Muscle layer of duodenum (tissue), 2 donors: ENCODE measurements at regions not wholly inside any gene's neighbourhood (a gene's known extent, or its start where the extent isn't known, plus 50 kb on each side); places are given as distances from the start of the nearest gene placed in this dataset.

Source experiments
- H3K27ac ChIP-seq: one replicate; pipeline ENCODE4 v1.7.0; 2013; ENCODE audit warnings: mild to moderate bottlenecking, low read length
- H3K27me3 ChIP-seq: one replicate; pipeline ENCODE4 v1.7.0; 2013; ENCODE audit warnings: low read depth, mild to moderate bottlenecking, control low read depth, low read length
- H3K36me3 ChIP-seq, 2 donors: one replicate each; pipeline ENCODE4 v1.7.0; 2013; ENCODE audit warnings: low read length in 2 of 2, control low read depth in 1 of 2, mild to moderate bottlenecking in 1 of 2; ENCODE audit not compliant: insufficient read depth in 2 of 2, control insufficient read depth in 1 of 2
- H3K4me1 ChIP-seq, 2 donors: one replicate each; pipeline ENCODE4 v1.7.0; 2013; ENCODE audit warnings: low read length in 2 of 2, mild to moderate bottlenecking in 2 of 2, control low read depth in 1 of 2, moderate library complexity in 1 of 2; ENCODE audit not compliant: insufficient read depth in 2 of 2, control insufficient read depth in 1 of 2
- H3K4me3 ChIP-seq, 2 donors: one replicate each; pipeline ENCODE4 v1.7.0; 2013; ENCODE audit warnings: low read length in 2 of 2, low read depth in 1 of 2, mild to moderate bottlenecking in 1 of 2
- H3K9me3 ChIP-seq, 2 donors: one replicate each; pipeline ENCODE4 v1.7.0; 2013; ENCODE audit warnings: low read length in 2 of 2, control low read depth in 1 of 2, mild to moderate bottlenecking in 1 of 2; ENCODE audit not compliant: control insufficient read depth in 1 of 2
- donor health status: healthy.

DNA sequence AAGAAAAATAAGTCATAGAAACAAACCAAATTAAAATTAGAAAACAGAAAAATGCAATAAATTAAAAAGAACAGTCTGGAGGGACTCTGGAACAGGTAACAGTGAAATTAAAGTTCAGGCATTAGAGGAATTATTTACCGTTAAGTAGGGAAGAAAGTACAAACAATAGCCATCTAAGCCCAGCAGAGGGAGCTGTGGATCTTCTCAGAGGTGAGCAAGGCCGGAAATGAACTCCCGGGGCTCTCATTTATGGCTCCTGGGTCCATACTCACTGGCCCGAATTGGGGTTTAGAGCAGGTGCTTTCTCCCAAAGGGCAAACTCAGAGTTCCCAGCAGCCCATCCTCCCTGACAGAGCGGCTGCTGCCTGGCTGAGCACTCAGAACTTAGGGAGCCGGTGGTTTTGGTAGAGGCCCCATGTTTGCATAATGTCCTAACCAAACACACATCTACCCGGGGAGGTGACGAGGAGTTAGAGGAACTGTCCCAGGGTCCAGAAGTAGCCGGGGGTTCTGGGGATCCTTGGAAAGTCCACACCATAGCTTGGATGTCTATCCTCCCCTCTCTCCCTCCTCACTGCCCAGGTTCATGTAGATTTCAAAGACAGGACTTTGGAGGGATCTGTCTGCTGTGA is 87.8 kb upstream of the VPREB1 start:
- no peaks in the 10 kb centered on the region for H3K4me1 ChIP-seq
- H3K4me3 ChIP-seq: no peak overlapping the region
- no peak overlapping the region for H3K27ac ChIP-seq
- no peaks in the 10 kb centered on the region for H3K36me3 ChIP-seq
- no peaks in the 10 kb centered on the region for H3K9me3 ChIP-seq
- H3K27me3 ChIP-seq: no peaks in the 10 kb centered on the region

DNA sequence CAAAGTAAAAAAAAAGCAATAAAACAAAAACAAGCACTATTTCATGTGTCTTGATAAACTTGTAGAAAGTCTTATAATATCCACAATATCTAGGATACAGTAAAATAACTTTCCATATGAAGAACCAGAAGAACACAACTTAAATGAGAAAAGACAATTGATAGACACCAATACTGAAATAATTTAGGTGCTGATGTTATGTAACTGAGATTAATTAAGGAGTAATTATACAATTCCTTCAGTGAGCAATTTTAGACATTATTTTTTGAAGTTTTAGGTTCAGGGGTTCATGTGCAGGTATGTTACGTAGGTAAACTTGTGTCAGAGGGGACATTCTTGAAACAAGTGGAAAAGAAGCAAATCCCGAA is 88.3 kb upstream of the VPREB1 start:
- H3K27me3 ChIP-seq: no peaks in the 10 kb centered on the region
- no peaks in the 10 kb centered on the region for H3K9me3 ChIP-seq
- no peak overlapping the region for H3K27ac ChIP-seq
- H3K4me3 ChIP-seq: no peak overlapping the region
- no peaks in the 10 kb centered on the region for H3K36me3 ChIP-seq
- H3K4me1 ChIP-seq: no peaks in the 10 kb centered on the region

DNA sequence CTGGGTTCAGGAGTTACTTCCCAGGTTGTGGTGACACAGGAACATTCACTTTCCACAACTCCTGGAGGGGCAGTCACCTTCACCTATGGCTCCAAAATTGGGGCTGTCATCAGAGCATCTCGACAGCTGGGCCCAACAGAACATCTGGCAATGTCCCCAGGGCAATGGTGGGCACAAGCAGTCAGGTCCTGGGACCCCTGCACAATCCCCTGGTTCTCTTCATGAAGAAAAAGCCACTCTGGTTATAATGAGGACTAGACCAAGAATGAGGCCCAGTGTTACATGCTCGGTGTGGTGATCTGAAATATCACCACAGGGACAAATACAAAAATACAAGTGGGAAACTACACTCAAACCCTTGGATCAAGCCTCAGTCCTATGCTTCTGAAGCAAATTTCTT is 89.0 kb upstream of the VPREB1 start:
- H3K9me3 ChIP-seq: no peaks in the 10 kb centered on the region
- no peak overlapping the region for H3K4me3 ChIP-seq
- no peaks in the 10 kb centered on the region for H3K4me1 ChIP-seq
- no peaks in the 10 kb centered on the region for H3K36me3 ChIP-seq
- H3K27me3 ChIP-seq: no peaks in the 10 kb centered on the region
- H3K27ac ChIP-seq: no peak overlapping the region

DNA sequence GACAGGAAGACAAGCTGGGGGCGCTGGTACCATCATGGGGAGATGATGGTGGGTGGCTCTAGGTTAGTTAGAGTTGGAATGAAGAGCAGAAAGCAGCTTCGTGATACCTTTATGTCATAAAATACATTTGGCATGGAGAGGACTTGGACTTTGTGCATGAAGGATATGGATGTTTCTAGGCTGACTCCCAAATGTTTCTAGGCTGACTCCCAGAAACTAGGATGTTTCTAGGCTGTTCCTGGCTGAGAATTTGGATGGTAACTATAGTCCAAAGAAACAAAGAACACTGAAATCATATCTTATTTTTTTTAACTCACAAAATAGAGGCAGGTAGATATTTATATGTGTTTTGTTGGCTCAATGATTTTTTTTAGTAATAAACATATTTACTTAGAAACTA is 89.4 kb upstream of the VPREB1 start:
- Histone ChIP-seq H3K27me3 (no peaks in the 10 kb centered on the region), H3K36me3 (no peaks in the 10 kb centered on the region), H3K4me3 (no peak overlapping the region), H3K27ac (no peak overlapping the region), H3K9me3 (no peaks in the 10 kb centered on the region), H3K4me1 (no peaks in the 10 kb centered on the region)

DNA sequence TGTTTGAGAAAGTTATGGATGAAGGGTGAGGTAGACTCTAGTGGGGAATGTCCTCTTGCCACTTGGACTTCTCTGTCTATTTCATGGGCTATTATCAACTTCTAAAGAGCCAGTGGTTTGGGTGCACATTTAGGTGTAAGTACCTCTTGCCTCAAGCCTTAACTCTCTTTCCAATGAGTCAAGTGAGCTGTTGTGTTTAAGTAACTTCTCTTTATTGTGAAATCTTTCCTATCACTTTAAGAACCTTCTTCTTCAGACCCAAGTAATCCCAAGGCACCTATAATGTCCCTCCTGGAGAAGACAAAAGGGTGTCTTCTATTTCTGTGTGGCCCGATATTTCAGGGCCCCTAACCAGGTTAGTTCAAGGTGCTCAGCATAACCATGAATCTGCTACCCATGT is 90.5 kb upstream of the VPREB1 start:
- no peaks in the 10 kb centered on the region for H3K9me3 ChIP-seq
- no peaks in the 10 kb centered on the region for H3K27me3 ChIP-seq
- H3K27ac ChIP-seq: no peak overlapping the region
- no peak overlapping the region for H3K4me3 ChIP-seq
- H3K4me1 ChIP-seq: no peaks in the 10 kb centered on the region
- H3K36me3 ChIP-seq: no peaks in the 10 kb centered on the region

DNA sequence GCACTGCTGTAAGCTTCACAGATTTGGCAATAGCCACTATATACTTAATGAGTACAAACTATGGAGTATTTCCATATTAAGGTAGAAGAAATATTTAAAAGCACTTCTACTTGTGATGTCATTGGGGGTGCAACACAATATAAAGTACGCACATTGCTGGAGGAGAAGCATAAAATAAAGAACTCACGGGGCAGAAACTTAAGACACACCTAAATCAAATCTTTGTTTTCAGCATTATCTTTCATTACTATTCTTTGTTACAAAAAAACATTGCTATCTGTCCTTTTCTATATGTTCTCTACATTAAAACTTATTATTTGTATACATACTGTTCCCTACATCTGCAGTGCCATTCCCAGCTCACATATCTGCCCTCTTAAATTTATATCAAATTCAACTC is 93.3 kb upstream of the VPREB1 start:
- Histone ChIP-seq H3K36me3 (no peaks in the 10 kb centered on the region), H3K27me3 (no peaks in the 10 kb centered on the region), H3K4me1 (no peaks in the 10 kb centered on the region), H3K27ac (no peak overlapping the region), H3K9me3 (no peaks in the 10 kb centered on the region), H3K4me3 (no peak overlapping the region)

DNA sequence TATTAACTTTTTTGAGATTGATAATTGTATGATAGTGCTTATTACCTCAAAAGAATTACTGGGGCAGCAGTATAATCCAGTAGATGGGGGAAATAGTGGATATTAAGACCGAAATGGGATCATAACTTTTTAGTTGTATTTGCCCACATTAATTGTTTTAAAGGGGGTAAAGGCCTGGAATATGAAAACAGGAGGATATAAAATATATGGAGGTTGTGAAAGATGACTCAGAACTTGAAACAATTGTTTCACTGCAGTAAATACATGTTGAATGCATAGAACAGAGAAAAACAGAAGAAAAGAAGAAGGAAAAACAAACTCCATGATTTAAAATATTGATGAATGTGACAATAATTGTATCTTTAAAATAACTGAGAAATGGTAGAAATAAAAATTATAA is 94.1 kb upstream of the VPREB1 start:
- Histone ChIP-seq H3K27me3 (no peaks in the 10 kb centered on the region), H3K4me1 (no peaks in the 10 kb centered on the region), H3K4me3 (no peak overlapping the region), H3K9me3 (no peaks in the 10 kb centered on the region), H3K36me3 (no peaks in the 10 kb centered on the region), H3K27ac (no peak overlapping the region)

DNA sequence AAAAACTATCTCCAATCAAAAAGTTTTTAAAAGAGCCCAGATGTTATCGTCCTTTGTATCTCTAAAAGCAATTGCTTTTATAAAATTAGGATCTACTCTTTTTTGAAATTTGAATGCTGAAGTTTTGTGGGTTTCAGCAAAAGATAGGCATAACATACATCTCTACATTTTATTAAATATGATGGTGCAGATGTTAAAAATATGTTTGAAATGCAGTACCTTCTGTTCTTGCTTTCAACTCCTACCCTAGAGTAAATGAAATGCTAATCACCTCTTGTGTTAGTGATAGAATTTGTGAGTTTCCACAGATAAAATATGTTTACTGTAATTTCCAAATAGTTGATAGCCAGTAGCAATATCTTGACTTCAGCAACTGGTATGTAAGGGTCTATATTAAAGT is 95.7 kb upstream of the VPREB1 start:
- no peak overlapping the region for H3K4me3 ChIP-seq
- H3K4me1 ChIP-seq: no peaks in the 10 kb centered on the region
- no peaks in the 10 kb centered on the region for H3K9me3 ChIP-seq
- no peaks in the 10 kb centered on the region for H3K27me3 ChIP-seq
- no peaks in the 10 kb centered on the region for H3K36me3 ChIP-seq
- H3K27ac ChIP-seq: no peak overlapping the region

DNA sequence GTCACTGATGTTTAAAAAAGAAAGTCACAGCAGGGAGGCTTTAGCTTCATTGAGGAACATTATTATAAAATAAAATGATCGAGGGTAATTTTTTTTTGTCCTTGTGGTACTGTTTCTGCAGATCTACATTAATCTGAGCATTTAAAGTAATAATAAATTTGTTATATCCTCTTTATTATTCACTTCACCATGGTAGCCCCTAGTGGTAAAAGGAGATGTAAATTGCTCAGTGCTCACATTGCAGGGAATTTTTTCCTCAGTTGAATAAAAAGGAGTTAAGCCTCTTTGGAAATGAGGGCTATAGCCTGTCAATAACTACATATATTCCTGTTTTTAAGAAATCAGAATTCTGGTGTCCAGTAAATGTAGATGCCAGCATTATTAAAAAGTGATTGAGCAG is 99.7 kb upstream of the VPREB1 start:
- H3K9me3 ChIP-seq: no peaks in the 10 kb centered on the region
- H3K27ac ChIP-seq: no peak overlapping the region
- no peaks in the 10 kb centered on the region for H3K27me3 ChIP-seq
- no peaks in the 10 kb centered on the region for H3K36me3 ChIP-seq
- H3K4me1 ChIP-seq: no peaks in the 10 kb centered on the region
- no peak overlapping the region for H3K4me3 ChIP-seq

DNA sequence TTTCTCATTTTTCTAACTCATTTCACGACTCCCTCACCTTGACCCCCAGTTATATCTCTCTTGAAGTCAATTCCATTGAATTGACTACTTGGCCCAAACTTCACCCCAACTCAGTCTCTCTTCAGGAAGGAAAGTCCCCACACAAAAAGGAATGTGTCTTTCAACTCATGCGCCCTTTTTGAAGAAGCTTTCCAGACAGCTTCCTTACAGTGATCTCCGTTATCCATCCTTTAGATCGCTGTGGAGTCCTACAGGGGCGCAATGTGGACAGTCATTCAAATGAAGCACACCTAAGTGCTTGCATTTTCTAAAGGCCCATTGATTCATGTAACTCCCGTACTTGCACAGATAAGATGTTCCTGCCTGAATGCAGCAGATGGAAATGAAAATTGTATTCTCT is 101.1 kb upstream of the VPREB1 start:
- no peaks in the 10 kb centered on the region for H3K9me3 ChIP-seq
- H3K27me3 ChIP-seq: no peaks in the 10 kb centered on the region
- no peaks in the 10 kb centered on the region for H3K4me1 ChIP-seq
- H3K27ac ChIP-seq: no peak overlapping the region
- H3K4me3 ChIP-seq: no peak overlapping the region
- no peaks in the 10 kb centered on the region for H3K36me3 ChIP-seq

DNA sequence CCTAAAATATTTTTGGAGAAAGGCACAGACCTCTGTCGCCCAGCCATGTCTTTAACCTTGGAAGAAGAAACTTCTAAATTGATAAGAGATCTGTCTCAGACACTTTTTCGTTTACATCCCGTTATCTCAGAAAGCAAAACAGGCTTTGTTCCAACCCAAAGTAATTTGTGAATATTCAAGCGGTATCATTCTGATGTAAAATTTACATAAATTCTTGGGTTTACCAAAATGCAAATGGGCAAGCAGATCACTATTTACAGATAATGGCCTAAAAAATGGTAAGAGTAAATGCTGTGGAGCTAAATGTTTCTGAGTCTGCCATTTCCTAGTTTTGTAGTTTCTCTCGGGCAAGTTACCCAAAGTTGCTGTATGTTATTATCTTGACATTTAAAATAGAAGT is 101.9 kb upstream of the VPREB1 start:
- no peak overlapping the region for H3K4me3 ChIP-seq
- H3K4me1 ChIP-seq: no peaks in the 10 kb centered on the region
- H3K27me3 ChIP-seq: no peaks in the 10 kb centered on the region
- H3K9me3 ChIP-seq: no peaks in the 10 kb centered on the region
- no peaks in the 10 kb centered on the region for H3K36me3 ChIP-seq
- H3K27ac ChIP-seq: no peak overlapping the region

DNA sequence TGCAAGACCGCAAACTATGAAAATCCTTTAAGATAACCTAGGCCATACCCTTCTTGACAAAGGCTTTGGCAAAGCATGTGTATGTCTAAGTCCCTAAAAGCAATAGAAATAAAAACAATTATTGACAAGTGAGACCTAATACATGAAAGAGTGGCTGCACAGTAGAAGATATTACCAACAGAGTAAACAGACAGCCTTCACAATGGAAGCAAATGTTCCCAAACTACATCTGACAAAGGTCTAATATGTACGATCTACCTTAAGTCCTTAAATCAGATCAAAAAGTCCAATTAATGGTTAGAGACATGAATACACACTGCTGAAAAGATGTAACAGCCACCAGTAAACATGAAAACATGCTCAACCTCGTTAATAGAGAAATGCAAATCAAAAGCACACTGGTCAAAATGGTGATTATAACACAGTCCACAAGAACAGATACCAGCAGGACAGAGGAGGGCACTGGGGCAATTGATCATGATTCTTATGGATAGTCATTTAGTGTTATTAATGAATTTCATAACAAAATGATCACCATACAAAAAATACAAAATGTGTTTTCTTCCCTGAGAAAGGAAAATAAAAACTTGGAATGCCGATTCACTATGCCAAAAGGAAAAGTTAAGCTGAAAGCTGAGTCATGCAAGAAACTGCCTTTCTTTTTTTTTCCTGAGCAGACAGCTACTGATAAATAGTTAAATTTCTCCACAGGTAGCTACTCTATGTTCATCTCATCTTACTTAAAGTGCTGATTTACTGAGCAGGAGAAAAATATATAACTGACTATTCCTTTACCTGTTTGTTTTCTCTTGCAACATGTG is 102.6 kb upstream of the VPREB1 start:
- H3K9me3 ChIP-seq: no peaks in the 10 kb centered on the region
- H3K4me3 ChIP-seq: no peak overlapping the region
- H3K36me3 ChIP-seq: no peaks in the 10 kb centered on the region
- H3K27ac ChIP-seq: no peak overlapping the region
- no peaks in the 10 kb centered on the region for H3K27me3 ChIP-seq
- no peaks in the 10 kb centered on the region for H3K4me1 ChIP-seq
